HCT116 (cell line): ENCODE measurements at regions not wholly inside any gene's neighbourhood (a gene's known extent, or its start where the extent isn't known, plus 50 kb on each side); places are given as distances from the start of the nearest gene placed in this dataset.

ENCODE experiments used
- ATAC-seq: fragments of 200-7000 bp; cut with Tn5 transposase; 2 replicates; pipeline ENCODE4 v1.9.1; 2020; ENCODE audit warnings: mild to moderate bottlenecking, moderate library complexity
- BruUV-seq: library from RNA; stranded (reverse); fragments of 400-500 nt; replicated peaks from 2 replicates; lab custom pipeline; 2021; lab: Mats Ljungman, UMichigan
- CTCF ChIA-PET: fragments of 300-600 bp; sonication (Branson Sonifier 250); formaldehyde crosslinking; loops from one replicate; lab custom pipeline; 2021; ENCODE audit warnings: antibody characterized with exemption; lab: Charles Lee
- POLR2A ChIA-PET: fragments of 300-600, 350-600 bp; sonication (Branson Sonifier 250); formaldehyde crosslinking; loops from one replicate; lab custom pipeline; 2021; ENCODE audit warnings: antibody characterized with exemption; lab: Charles Lee
- RAD21 ChIA-PET, 2 experiments: fragments of 300-600 bp; sonication (Branson Sonifier 250); formaldehyde crosslinking; loops; one replicate each; lab custom pipeline; 2023; ENCODE audit warnings: low total read pairs in 2 of 2; ENCODE audit not compliant: uncharacterized antibody in 2 of 2, unreplicated experiment in 2 of 2, low non-redundant PET in 1 of 2; lab: Charles Lee
- DNase-seq: peaks from one replicate; pipeline ENCODE4 v3.0.0-alpha.2; 2010; ENCODE audit warnings: low read depth, low spot score
- H2AFZ ChIP-seq: fragments of 200-600 bp; shearing (Covaris generic), sonication (generic); 2 replicates; pipeline ENCODE4 v1.6.1; 2017; ENCODE audit warnings: low read depth, mixed run types, mixed read lengths, antibody characterized with exemption, low read length; ENCODE audit not compliant: poor library complexity, severe bottlenecking
- H3K27ac ChIP-seq: 2 replicates; pipeline ENCODE4 v1.5.1; 2012; ENCODE audit warnings: low read depth, low read length
- H3K27me3 ChIP-seq: fragments of 200-600 bp; sonication (generic); 2 replicates; pipeline ENCODE4 v1.6.1; 2016; ENCODE audit warnings: mixed run types, low read length, mixed read lengths; ENCODE audit not compliant: insufficient read depth
- H3K36me3 ChIP-seq, 2 experiments: fragments of 200-500 bp in 1 of 2; fragments of 200-600 bp in 1 of 2; sonication (Bioruptor generic) in 1 of 2; sonication (generic) in 1 of 2; 2 replicates each; pipeline versions ENCODE4 v1.5.1 to v1.6.1; 2014 to 2016; ENCODE audit warnings: low read length in 2 of 2, inconsistent platforms in 1 of 2, mixed read lengths in 1 of 2, mixed run types in 1 of 2; ENCODE audit not compliant: insufficient read depth in 2 of 2, control insufficient read depth in 1 of 2
- H3K4me1 ChIP-seq, 2 experiments: fragments of 200-600 bp in 1 of 2; sonication (generic) in 1 of 2; 2 replicates each; pipeline versions ENCODE4 v1.5.1 to v1.6.1; 2012 to 2017; ENCODE audit warnings: low read length in 2 of 2, inconsistent platforms in 1 of 2, mild to moderate bottlenecking in 1 of 2, mixed read lengths in 1 of 2, mixed run types in 1 of 2, moderate library complexity in 1 of 2; ENCODE audit not compliant: insufficient read depth in 2 of 2, control insufficient read depth in 1 of 2
- H3K4me2 ChIP-seq: fragments of 200-600 bp; sonication (generic); 2 replicates; pipeline ENCODE4 v1.6.1; 2017; ENCODE audit warnings: mixed run types, low read length, mixed read lengths
- H3K4me3 ChIP-seq, 2 experiments: fragments of 200-600 bp in 1 of 2; sonication (generic) in 1 of 2; replicated peaks in 1 of 2; 2 replicates each; pipeline ENCODE4 v1.5.1; 2011 to 2016; ENCODE audit warnings: low read length in 2 of 2, control low read depth in 1 of 2, low read depth in 1 of 2, mild to moderate bottlenecking in 1 of 2, mixed read lengths in 1 of 2, mixed run types in 1 of 2
- H3K79me2 ChIP-seq: fragments of 200-600 bp; sonication (generic); 2 replicates; pipeline ENCODE4 v1.6.1; 2017; ENCODE audit warnings: mild to moderate bottlenecking, mixed run types, low read length, moderate library complexity, mixed read lengths; ENCODE audit not compliant: insufficient read depth
- H3K9ac ChIP-seq: fragments of 200-600 bp; sonication (generic); 2 replicates; pipeline ENCODE4 v1.6.1; 2016; ENCODE audit warnings: low read length, mixed read lengths
- H3K9me2 ChIP-seq: fragments of 200-600 bp; sonication (generic), shearing (Covaris generic); 2 replicates; pipeline ENCODE4 v1.6.1; 2017; ENCODE audit warnings: mixed run types, mild to moderate bottlenecking, moderate library complexity; ENCODE audit not compliant: insufficient read depth
- H3K9me3 ChIP-seq, 2 experiments: fragments of 200-500 bp in 1 of 2; fragments of 200-600 bp in 1 of 2; sonication (Bioruptor generic) in 1 of 2; sonication (generic) in 1 of 2; 2 replicates each; pipeline ENCODE4 v1.6.1; 2014 to 2017; ENCODE audit warnings: low read length in 2 of 2, mixed read lengths in 2 of 2, inconsistent platforms in 1 of 2, low read depth in 1 of 2, mild to moderate bottlenecking in 1 of 2, mixed run types in 1 of 2, moderate library complexity in 1 of 2; ENCODE audit not compliant: control insufficient read depth in 1 of 2, insufficient read depth in 1 of 2
- H4K20me1 ChIP-seq: fragments of 200-600 bp; sonication (generic), shearing (Covaris generic); 2 replicates; pipeline ENCODE4 v1.6.1; 2017; ENCODE audit warnings: mixed run types, mild to moderate bottlenecking, moderate library complexity; ENCODE audit not compliant: insufficient read depth
- ATF3 ChIP-seq: IDR thresholded peaks from 2 replicates; pipeline ENCODE4 v1.6.1; 2012
- CBX3 ChIP-seq: IDR thresholded peaks from 2 replicates; pipeline ENCODE4 v1.6.1; 2012; ENCODE audit warnings: low read depth
- CEBPB ChIP-seq: IDR thresholded peaks from 2 replicates; pipeline ENCODE4 v1.6.1; 2012; ENCODE audit warnings: low read depth
- EGR1 ChIP-seq: IDR thresholded peaks from 2 replicates; pipeline ENCODE4 v1.6.1; 2012; ENCODE audit warnings: low read depth
- EZH2 ChIP-seq: fragments of 200-600 bp; sonication (generic); IDR thresholded peaks from 2 replicates; pipeline ENCODE4 v1.6.1; 2017; ENCODE audit warnings: antibody characterized with exemption, mixed run types
- EZH2phosphoT487 ChIP-seq: fragments of 200-600 bp; IDR thresholded peaks from 2 replicates; pipeline ENCODE4 v1.6.1; 2018; ENCODE audit warnings: antibody characterized with exemption, borderline replicate concordance
- FOSL1 ChIP-seq: IDR thresholded peaks from 2 replicates; pipeline ENCODE4 v1.6.1; 2012; ENCODE audit warnings: low read depth
- MAX ChIP-seq: IDR thresholded peaks from 2 replicates; pipeline ENCODE4 v1.6.1; 2012
- POLR2AphosphoS5 ChIP-seq: IDR thresholded peaks from 2 replicates; pipeline ENCODE4 v1.6.1; 2011; ENCODE audit warnings: mild to moderate bottlenecking, low read depth, low read length, moderate library complexity
- RAD21 ChIP-seq: IDR thresholded peaks from 2 replicates; pipeline ENCODE4 v1.6.1; 2012; ENCODE audit warnings: low read depth, mild to moderate bottlenecking
- REST ChIP-seq: IDR thresholded peaks from 2 replicates; pipeline ENCODE4 v1.6.1; 2012; ENCODE audit warnings: low read depth
- SRF ChIP-seq: IDR thresholded peaks from 2 replicates; pipeline ENCODE4 v1.6.1; 2012; ENCODE audit warnings: low read depth
- YY1 ChIP-seq: IDR thresholded peaks from 2 replicates; pipeline ENCODE4 v1.6.1; 2011; ENCODE audit warnings: low read length, low read depth, moderate library complexity, mild to moderate bottlenecking; ENCODE audit not compliant: insufficient replicate concordance; ENCODE audit errors: extremely low read depth
- ZFX ChIP-seq: fragments of 450-650 bp; IDR thresholded peaks from 2 replicates; pipeline ENCODE4 v1.6.1; 2017
- ZNF274 ChIP-seq: fragments of 200-500 bp; sonication (Bioruptor generic); IDR thresholded peaks from 2 replicates; pipeline ENCODE4 v1.6.1; 2014; ENCODE audit warnings: mild to moderate bottlenecking, low read depth, low read length, inconsistent platforms
- intact Hi-C: fragments of 100-400 bp; cut with micrococcal nuclease; formaldehyde crosslinking; loops from 2 replicates; pipeline ENCODE4 v1.10.0; 2022

GRCh38 chr2:61662990-61663389, 124.8 kb upstream of the XPO1 start:
- intact Hi-C loops, result no loop called here

More at GRCh38 chr2:61662990-61663389, 124.8 kb upstream of the XPO1 start:
- no peak overlapping the region for H3K9ac ChIP-seq
- no peaks in the 10 kb centered on the region for H3K9me2 ChIP-seq
- CTCF ChIA-PET, result no interaction called here
- no peaks in the 10 kb centered on the region for H3K27me3 ChIP-seq
- no peak overlapping the region for H3K4me2 ChIP-seq
- no peaks in the 10 kb centered on the region for H3K36me3 ChIP-seq
- no peaks in the 10 kb centered on the region for H4K20me1 ChIP-seq
- no peak overlapping the region for H3K27ac ChIP-seq
- H3K79me2 ChIP-seq, result no peaks in the 10 kb centered on the region
- peaks cover 6 to 13% of the 10 kb centered on the region in 2 experiments; a peak in 3 of 4 replicates for H3K4me1 ChIP-seq
- TF ChIP-seq EZH2 (no peak), ZNF274 (no peak), RAD21 (no peak), CBX3 (no peak), MAX (no peak), FOSL1 (no peak), EGR1 (no peak), REST (no peak), EZH2phosphoT487 (no peak), CEBPB (no peak), ATF3 (no peak), ZFX (no peak), SRF (no peak), POLR2AphosphoS5 (no peak), YY1 (no peak)
- BruUV-seq, result no TSS peak
- ATAC-seq, result no peak
- POLR2A ChIA-PET, result no interaction called here
- no peak overlapping the region for H3K4me3 ChIP-seq
- H3K9me3 ChIP-seq, result no peaks in the 10 kb centered on the region
- no peak for DNase-seq
- H2AFZ ChIP-seq, result no peak overlapping the region
- RAD21 ChIA-PET, result no interaction called here
